PFSK-1 (cell line): ENCODE measurements at regions not wholly inside any gene's neighbourhood (a gene's known extent, or its start where the extent isn't known, plus 50 kb on each side); places are given as distances from the start of the nearest gene placed in this dataset.

Experiments
- POLR2AphosphoS5 ChIP-seq: IDR thresholded peaks from 2 replicates; pipeline ENCODE4 v1.6.1; 2012; ENCODE audit warnings: low read depth, mild to moderate bottlenecking, control low read depth, low read length, moderate library complexity
- SIN3A ChIP-seq: IDR thresholded peaks from 2 replicates; pipeline ENCODE4 v1.6.1; 2012; ENCODE audit warnings: mild to moderate bottlenecking, low read length, moderate library complexity, borderline replicate concordance; ENCODE audit not compliant: insufficient read depth
- TAF1 ChIP-seq: IDR thresholded peaks from 2 replicates; pipeline ENCODE4 v1.6.1; 2012; ENCODE audit warnings: low read length, control low read depth, borderline replicate concordance; ENCODE audit not compliant: insufficient read depth

DNA sequence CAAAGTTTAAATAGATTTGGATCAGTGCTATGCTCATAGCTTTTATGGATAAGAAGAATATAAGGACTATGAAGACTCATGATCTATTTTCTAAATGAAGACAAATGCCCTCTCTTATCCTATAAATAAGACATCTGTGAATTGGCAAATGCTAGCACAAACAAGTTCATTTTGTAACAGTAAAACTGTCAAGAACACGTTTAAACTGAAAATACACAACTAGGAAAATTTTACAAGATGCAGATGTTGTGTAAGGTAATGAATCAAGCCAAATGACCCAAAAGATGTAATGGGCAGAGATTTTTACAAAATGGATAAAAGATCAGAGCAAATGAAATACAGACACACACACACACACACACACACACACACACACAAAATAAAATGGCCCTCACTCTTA lies 180.5 kb downstream of the MOXD1 start:
- TF ChIP-seq TAF1 = no peak
- TF ChIP-seq POLR2AphosphoS5 = no peak
- no peak for TF ChIP-seq SIN3A
